SJCRH30 (cell line): ENCODE measurements at regions not wholly inside any gene's neighbourhood (a gene's known extent, or its start where the extent isn't known, plus 50 kb on each side); places are given as distances from the start of the nearest gene placed in this dataset.

ENCODE experiments used
- DNase-seq, 2 experiments: peaks; one replicate each; pipeline ENCODE4 v3.0.0-alpha.2; 2015 to 2020
- H3K27ac ChIP-seq: fragments of 250-450 bp; sonication (Bioruptor Pico); 2 replicates; pipeline ENCODE4 v1.5.1; 2020; ENCODE audit warnings: mild to moderate bottlenecking, moderate library complexity
- H3K27me3 ChIP-seq: fragments of 250-450 bp; sonication (Bioruptor Pico); 2 replicates; pipeline ENCODE4 v1.5.1; 2020; ENCODE audit warnings: mild to moderate bottlenecking, moderate library complexity
- H3K36me3 ChIP-seq: fragments of 250-450 bp; sonication (Bioruptor Pico); 2 replicates; pipeline ENCODE4 v1.5.1; 2020; ENCODE audit warnings: mild to moderate bottlenecking, moderate library complexity
- H3K4me1 ChIP-seq: fragments of 250-450 bp; sonication (Bioruptor Pico); 2 replicates; pipeline ENCODE4 v1.5.1; 2020; ENCODE audit warnings: mild to moderate bottlenecking, moderate library complexity
- H3K4me3 ChIP-seq: fragments of 250-450 bp; sonication (Bioruptor Pico); 2 replicates; pipeline ENCODE4 v1.5.1; 2020; ENCODE audit warnings: mild to moderate bottlenecking, moderate library complexity
- H3K9me3 ChIP-seq: fragments of 250-450 bp; sonication (Bioruptor Pico); replicated peaks from 2 replicates; pipeline ENCODE4 v1.5.1; 2020; ENCODE audit warnings: mild to moderate bottlenecking, moderate library complexity

DNA sequence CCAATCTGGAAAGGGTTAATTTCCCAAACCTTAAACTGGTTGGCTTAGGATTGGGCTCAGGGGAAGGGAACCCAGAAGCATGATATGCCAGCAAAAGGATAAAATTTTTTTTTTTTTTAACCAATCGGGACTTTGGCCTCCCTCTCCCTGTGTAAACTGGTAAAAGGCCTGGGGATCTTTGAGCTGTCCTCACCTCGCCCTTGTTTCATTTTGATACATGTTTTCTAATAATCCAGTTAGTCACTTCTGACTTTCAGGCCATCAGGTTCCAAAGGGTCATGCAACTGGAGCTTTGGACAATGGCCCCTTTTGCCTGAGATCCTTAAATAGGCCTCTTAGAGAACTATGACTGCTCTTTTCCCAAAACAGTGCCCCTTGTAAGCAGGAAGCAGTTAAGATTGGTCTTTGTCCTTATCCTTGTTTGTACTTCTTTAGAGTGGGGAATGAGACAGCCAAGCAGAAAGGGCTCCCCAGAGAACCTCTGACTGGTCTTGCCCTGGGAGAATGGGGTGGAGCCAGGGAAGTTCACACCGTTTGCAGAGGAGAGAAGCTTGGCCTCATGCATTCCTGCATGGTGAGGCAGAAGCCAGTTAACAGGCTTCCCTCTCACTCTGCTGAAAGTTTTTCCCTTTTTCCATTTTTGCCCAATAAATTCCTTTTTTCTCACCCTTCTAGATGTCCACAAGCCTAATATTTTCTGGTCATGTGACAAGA, 424.2 kb upstream of the CNTNAP2 start:
- no peaks in the 10 kb centered on the region for H3K36me3 ChIP-seq
- no peaks in the 10 kb centered on the region for H3K27me3 ChIP-seq
- H3K4me3 ChIP-seq: no peak overlapping the region
- H3K4me1 ChIP-seq: peaks cover 16% of the 10 kb centered on the region
- peak; percentile 15 to 32 for DNase-seq
- no peaks in the 10 kb centered on the region for H3K9me3 ChIP-seq
- H3K27ac ChIP-seq: no peak overlapping the region

DNA sequence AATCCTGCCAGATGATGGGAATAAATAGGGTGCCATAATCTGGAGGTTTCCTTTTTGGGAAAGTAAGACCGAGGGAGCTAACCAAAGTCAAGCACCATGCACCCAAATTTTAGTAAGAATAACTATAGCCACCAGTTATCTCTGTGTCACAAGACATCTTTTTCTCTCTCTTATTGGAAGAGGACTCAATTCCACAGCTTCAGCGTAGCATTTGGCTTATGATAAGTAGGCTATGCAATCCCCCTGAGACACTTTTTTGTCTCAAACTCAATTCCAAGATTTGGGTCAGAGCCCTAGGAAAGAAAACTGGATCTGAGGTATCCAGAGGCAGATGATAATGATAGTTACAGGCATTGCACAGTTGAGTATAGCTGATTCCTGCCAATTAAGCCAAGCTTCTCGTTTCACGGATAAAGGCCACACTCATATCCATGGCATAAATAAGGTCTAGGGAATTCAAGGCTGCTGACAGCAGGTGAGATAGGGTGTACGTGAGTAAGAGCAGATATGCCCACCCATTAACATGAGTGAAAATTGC, 425.2 kb upstream of the CNTNAP2 start:
- no peaks in the 10 kb centered on the region for H3K9me3 ChIP-seq
- no peaks in the 10 kb centered on the region for H3K36me3 ChIP-seq
- peaks cover 14% of the 10 kb centered on the region for H3K4me1 ChIP-seq
- H3K4me3 ChIP-seq: no peak overlapping the region
- H3K27me3 ChIP-seq: no peaks in the 10 kb centered on the region
- no peak for DNase-seq
- H3K27ac ChIP-seq: no peak overlapping the region

DNA sequence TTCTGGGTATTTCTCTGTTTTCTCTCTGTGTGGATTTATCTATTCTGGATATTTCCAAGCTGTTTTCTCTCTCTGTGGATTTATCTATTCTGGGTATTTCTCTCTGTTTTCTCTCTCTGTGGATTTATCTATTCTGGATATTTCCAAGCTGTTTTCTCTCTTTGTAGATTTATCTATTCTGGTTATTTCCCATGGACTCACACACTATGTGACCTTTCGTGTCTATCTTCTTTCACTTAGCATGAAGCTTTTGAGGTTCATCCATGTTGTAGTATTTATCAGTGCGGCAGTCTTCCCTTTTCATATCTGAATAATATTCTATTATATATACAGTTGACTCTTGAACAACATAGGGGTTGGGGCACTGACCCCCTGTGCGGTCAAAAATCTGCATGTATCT, 435.0 kb upstream of the CNTNAP2 start:
- Histone ChIP-seq H3K27ac (no peak overlapping the region), H3K36me3 (no peaks in the 10 kb centered on the region), H3K4me3 (no peak overlapping the region), H3K9me3 (no peaks in the 10 kb centered on the region; the same call in none of the 2 replicates), H3K27me3 (peaks cover 6% of the 10 kb centered on the region; the same call in 1 of the 2 replicates), H3K4me1 (peaks cover 7% of the 10 kb centered on the region)
- DNase-seq: no peak

DNA sequence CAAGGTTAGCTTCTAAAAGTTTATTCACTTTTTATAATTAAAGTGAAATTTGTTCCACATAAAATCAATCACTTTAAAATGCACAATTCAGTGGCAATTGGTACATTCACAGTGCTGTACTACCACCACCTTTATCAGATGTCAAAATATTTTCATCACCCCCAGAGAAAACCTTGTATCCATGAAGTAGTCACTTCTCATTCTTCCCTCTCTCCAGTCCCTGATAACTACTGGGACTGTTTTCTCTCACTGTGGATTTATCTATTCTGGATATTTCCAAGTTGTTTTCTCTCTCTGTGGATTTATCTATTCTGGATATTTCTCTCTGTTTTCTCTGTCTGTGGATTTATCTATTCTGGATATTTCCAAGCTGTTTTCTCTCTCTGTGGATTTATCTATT, 435.4 kb upstream of the CNTNAP2 start:
- H3K4me1 ChIP-seq: peaks cover 7% of the 10 kb centered on the region
- no peaks in the 10 kb centered on the region for H3K36me3 ChIP-seq
- no peak for DNase-seq
- H3K27me3 ChIP-seq: peaks cover 6% of the 10 kb centered on the region; the same call in 1 of the 2 replicates
- no peak overlapping the region for H3K4me3 ChIP-seq
- no peaks in the 10 kb centered on the region; the same call in none of the 2 replicates for H3K9me3 ChIP-seq
- H3K27ac ChIP-seq: no peak overlapping the region

DNA sequence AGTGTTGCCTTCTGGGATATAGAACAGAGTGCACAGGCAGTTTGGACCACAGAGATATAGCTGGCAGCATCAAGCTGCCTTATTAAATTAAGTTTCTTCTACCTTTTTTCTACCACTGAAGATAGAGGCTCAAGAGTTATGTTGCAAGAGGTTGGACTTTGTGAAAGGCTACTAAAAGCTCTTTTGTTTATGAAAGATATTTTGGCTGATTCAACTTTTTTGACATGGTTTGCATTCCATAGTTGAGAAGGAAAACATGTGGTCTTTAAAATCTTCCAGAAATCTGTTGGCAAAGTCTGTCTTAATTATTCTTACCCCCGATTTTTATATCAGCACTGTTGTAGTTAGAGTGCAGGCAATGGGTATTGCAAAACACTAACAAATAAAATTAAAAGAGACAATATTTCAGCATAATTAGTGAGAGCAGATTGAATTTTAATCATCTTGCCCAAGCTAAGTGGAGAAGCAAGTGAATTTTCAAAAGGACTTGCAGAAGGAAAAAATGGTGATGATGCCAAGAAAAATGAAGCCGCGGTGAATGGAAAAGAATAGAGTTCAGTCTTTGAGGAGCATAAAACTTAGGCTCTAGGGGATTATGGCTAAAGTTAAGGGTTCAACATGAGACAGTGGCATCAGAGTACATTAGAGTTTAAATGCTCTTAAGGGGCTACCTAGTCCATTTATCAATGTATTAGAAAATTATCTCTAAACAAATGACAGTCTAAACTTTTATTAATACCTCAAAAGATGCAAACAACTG, 450.9 kb upstream of the CNTNAP2 start:
- H3K4me3 ChIP-seq: no peak overlapping the region
- H3K27me3 ChIP-seq: no peaks in the 10 kb centered on the region
- no peaks in the 10 kb centered on the region for H3K4me1 ChIP-seq
- no peak overlapping the region for H3K27ac ChIP-seq
- no peaks in the 10 kb centered on the region for H3K9me3 ChIP-seq
- DNase-seq: no peak
- H3K36me3 ChIP-seq: no peaks in the 10 kb centered on the region

DNA sequence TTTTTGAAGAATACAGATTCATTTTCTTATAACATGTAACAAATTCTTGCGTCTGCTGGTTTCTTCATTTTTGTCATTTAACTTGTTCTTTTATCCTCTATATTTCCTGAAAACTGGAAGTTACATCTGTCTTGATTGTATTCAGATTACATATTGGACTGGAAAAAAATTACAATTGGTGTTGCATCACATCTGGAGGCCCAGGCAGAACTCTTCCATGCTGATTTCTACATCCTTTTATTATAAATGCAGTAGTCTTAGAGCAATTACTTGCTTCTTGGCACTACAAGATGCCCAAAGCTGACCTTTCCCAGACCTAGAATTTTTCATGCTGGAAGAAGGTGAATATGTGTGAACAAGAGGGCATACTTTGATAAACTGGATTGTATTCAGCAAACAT, 460.9 kb upstream of the CNTNAP2 start:
- Histone ChIP-seq H3K4me1 (no peaks in the 10 kb centered on the region), H3K4me3 (no peak overlapping the region), H3K27me3 (peaks cover 4% of the 10 kb centered on the region; the same call in 1 of the 2 replicates), H3K27ac (no peak overlapping the region), H3K9me3 (no peaks in the 10 kb centered on the region), H3K36me3 (no peaks in the 10 kb centered on the region)
- no peak for DNase-seq

DNA sequence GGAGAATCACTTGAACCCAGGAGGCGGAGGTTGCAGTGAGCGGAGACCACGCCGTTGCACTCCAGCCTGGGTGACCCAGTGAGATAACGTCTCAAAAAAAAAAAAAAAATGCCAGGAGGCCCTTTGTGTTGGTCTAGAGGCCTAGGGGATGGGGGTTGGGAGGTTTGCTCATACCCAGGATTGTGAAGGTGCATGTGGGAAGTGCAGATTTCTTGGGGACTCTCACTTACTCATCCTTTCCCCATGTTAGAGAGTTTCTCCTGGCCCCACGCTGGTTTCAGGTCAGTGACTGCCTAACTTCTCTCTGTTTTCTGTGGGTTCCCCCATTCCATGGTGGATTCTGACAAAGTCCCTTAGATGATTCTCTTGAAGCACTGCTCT, 471.5 kb upstream of the CNTNAP2 start:
- Histone ChIP-seq H3K9me3 (0 out of 2 replicates have a peak, but pooled peaks cover 4% of the 10 kb centered on the region), H3K36me3 (no peaks in the 10 kb centered on the region)

DNA sequence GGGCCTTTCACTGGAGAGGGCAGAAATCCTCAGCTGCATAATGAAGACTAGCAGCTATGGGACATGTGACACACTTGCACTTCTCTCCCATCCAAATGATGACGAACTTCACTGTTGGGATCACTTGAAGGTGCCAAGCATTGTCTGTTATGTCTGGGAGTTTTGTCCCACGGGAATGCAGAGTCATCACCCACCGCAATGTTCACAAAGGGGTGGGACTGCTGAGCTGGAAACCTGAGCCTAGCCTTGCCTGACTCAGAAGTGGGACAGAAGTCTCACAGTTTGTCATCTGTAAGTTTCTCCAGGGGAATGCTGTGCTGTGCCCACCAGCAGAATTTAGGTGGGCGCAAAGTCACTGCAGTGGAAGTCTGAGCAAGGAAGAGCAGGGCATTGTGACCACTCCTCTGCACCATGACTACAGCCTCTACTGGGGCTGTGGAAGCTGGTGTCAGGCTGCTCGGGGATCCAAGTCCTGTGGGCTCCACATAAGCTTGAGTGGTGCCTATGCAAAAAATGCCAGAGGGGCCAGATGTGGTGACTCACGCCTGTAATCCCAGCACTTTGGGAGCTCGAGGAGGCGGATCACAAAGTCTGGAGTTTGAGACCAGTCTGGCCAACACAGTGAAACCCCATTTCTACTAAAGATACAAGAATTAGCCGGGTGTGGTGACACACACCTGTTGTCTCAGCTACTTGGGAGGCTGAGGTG, 472.0 kb upstream of the CNTNAP2 start:
- Histone ChIP-seq H3K27me3 (no peaks in the 10 kb centered on the region), H3K4me3 (no peak overlapping the region), H3K27ac (no peak overlapping the region), H3K36me3 (no peaks in the 10 kb centered on the region), H3K9me3 (0 out of 2 replicates have a peak, but pooled peaks cover 4% of the 10 kb centered on the region), H3K4me1 (no peaks in the 10 kb centered on the region)
- DNase-seq: peak; percentile 24 to 29

More for the DNA sequence above, 471.5 kb upstream of the CNTNAP2 start:
- Histone ChIP-seq H3K27ac (no peak overlapping the region), H3K27me3 (no peaks in the 10 kb centered on the region), H3K4me3 (no peak overlapping the region), H3K4me1 (no peaks in the 10 kb centered on the region)
- DNase-seq: no peak

DNA sequence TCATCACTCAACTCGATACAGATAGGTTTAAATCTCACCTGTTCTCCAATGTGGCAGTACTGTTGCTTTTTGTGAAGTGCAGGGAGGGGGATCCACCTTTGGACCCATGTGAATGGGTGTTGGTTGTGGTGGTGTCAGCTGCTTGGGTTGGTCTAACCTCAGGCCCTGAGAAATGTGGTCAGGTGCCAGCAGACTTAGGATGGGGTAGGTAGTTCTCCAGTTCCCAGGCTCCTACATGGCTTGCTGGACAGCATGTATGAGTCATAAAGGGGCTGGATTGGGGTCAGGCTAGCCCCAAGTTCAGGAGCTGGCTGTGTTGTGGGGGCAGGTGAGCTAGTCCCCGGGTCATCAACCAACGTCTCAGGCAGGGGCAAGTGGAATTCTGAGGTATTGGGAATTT, 472.6 kb upstream of the CNTNAP2 start:
- 0 out of 2 replicates have a peak, but pooled peaks cover 4% of the 10 kb centered on the region for H3K9me3 ChIP-seq
- DNase-seq: peak; percentile 4 to 11
- no peaks in the 10 kb centered on the region for H3K36me3 ChIP-seq
- no peak overlapping the region for H3K4me3 ChIP-seq
- no peak overlapping the region for H3K27ac ChIP-seq
- H3K27me3 ChIP-seq: no peaks in the 10 kb centered on the region
- no peaks in the 10 kb centered on the region for H3K4me1 ChIP-seq

DNA sequence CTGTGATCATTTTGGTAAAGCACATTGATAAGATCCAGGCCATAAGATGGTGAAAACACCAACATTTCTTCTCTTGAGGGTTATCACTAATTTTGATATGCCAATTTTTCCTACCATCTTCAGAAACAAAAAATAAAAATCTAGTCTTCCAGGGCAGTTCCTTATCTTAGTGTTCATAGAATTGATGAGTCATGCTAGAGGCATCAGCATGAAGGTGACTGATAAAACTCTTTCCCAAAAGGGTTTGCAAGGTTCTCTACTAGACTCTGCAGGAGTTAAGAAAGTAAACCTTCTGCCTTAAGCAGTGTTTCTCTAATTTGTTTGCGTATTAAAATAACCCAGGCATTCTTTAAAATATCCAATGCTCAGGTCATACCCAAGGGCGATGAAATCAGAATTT, 483.1 kb upstream of the CNTNAP2 start:
- Histone ChIP-seq H3K4me3 (no peak overlapping the region), H3K27ac (no peak overlapping the region), H3K36me3 (no peaks in the 10 kb centered on the region), H3K27me3 (no peaks in the 10 kb centered on the region), H3K9me3 (no peaks in the 10 kb centered on the region), H3K4me1 (no peaks in the 10 kb centered on the region)
- DNase-seq: no peak

DNA sequence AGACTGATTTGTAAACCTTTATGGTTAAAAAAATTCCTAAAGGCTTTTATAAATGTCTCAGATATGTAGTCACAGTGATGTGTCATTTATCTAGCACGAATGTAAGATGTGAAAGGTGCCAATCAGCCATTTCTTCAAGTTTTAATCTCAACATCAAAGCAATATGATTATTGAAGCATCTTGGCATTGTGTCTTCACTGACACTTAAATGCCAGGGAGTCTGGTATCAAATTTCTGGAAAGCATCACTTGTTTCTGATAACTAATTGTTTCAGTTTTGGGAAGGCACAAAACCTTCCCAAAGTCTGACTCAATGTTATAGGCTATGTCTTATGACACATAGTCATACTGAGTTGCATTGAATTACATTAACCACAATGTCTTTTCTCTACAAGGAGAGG, 492.0 kb upstream of the CNTNAP2 start:
- no peak overlapping the region for H3K4me3 ChIP-seq
- no peaks in the 10 kb centered on the region; the same call in 1 of the 2 replicates for H3K27me3 ChIP-seq
- H3K4me1 ChIP-seq: no peaks in the 10 kb centered on the region
- H3K27ac ChIP-seq: no peak overlapping the region
- H3K36me3 ChIP-seq: no peaks in the 10 kb centered on the region
- H3K9me3 ChIP-seq: no peaks in the 10 kb centered on the region
- no peak for DNase-seq

DNA sequence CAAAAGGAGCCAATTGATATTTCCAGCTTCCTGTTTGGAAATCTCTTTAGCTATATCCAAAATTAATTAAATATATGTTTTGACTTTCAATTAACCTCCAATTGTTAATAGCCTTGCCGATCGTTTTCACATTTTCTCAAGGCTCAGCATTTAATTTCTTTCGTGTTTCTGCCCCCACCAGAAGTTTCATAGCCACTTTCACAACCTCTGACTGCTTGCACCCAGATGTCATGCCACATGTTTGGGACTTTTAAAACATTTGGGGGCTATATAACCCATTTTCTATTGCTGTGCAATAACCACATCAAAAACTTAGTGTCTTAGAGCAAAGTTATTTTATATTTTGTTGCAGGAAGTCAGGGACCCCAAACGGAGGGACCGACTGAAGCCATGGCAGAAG, 510.6 kb upstream of the CNTNAP2 start:
- Histone ChIP-seq H3K27me3 (no peaks in the 10 kb centered on the region; the same call in 1 of the 2 replicates), H3K4me1 (no peaks in the 10 kb centered on the region), H3K4me3 (no peak overlapping the region), H3K36me3 (no peaks in the 10 kb centered on the region), H3K9me3 (no peaks in the 10 kb centered on the region), H3K27ac (no peak overlapping the region)
- no peak for DNase-seq

DNA sequence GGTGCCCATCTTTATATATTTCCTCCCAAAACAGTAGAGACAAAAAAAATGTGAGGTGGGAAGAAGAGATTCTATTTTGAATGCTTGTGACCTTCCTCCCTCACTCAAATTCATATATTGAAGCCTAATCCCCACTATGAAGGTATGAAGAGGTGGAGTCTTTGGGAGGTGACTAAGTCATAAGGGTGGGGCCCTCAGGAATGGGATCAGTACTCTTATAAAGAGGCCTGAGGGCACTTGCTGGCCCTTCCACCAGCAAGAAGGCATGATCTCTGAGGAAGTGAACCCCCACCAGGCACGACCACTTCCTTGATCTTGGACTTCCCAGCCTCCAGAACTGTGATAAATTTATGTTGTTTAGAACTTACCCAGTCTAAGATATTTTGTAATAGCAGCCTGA, 517.2 kb upstream of the CNTNAP2 start:
- H3K4me3 ChIP-seq: no peak overlapping the region
- H3K36me3 ChIP-seq: no peaks in the 10 kb centered on the region
- no peak for DNase-seq
- H3K9me3 ChIP-seq: no peaks in the 10 kb centered on the region
- no peaks in the 10 kb centered on the region; the same call in 1 of the 2 replicates for H3K27me3 ChIP-seq
- no peak overlapping the region for H3K27ac ChIP-seq
- no peaks in the 10 kb centered on the region for H3K4me1 ChIP-seq

DNA sequence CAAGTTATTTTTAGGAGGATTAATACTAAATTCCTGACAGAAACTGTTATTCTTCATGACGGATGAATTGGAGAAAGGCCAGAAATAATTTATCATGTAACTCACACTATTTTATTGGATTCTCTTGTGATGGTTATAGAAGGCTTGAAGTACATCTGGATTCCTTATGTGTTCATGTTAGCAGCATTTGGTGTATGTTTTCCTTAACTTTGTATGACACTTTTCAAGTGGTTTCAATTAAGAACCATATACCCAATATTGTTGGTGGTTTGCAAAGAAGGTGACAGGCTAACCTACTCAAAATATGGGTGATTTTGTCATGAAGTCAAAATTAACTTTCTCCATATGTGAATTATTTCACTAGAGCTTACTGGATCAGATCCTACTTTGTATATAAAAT, 532.2 kb upstream of the CNTNAP2 start:
- H3K9me3 ChIP-seq: no peaks in the 10 kb centered on the region
- no peaks in the 10 kb centered on the region for H3K36me3 ChIP-seq
- no peaks in the 10 kb centered on the region for H3K27me3 ChIP-seq
- no peak for DNase-seq
- no peak overlapping the region for H3K4me3 ChIP-seq
- no peak overlapping the region for H3K27ac ChIP-seq
- no peaks in the 10 kb centered on the region for H3K4me1 ChIP-seq
